HG03097 (cell line): ENCODE measurements at regions not wholly inside any gene's neighbourhood (a gene's known extent, or its start where the extent isn't known, plus 50 kb on each side); places are given as distances from the start of the nearest gene placed in this dataset.

Experiments used
- ATAC-seq: cut with Tn5 transposase; IDR thresholded peaks from one replicate; pipeline ENCODE4 v1.9.1; 2021; ENCODE audit not compliant: unreplicated experiment, low FRiP score

DNA sequence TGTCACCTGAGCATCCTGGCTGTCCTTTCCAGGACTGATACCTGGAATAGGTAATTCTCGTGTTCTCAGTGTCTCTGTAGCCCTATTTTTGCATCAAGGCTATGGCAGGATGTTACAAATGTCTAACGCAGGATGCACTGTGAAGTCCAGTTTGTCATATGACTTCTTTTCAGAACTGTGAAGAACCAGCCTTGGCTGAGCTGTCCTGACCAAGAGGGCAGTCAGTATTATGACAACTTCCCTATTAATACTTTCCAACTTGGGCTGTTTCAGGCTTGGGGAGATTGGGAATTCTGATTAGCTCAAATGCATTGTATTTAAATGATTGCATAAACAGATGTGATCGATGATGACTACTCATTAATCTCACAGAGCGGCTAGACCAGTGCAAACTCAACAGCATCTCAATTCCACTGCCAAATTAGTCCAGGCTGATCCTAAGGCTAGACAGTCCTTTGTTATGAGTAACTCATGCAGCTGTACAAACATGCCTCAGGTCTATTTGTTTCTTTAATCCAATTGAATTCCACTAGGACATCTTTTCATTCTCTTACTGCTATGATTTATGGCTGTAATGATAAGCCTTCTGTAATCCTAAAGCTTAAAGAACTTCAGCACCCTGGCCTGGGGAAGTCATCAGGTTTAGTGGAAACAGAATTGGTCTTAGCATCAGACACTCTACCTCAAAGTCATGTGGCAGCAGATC, 331.6 kb downstream of the KCNS3 start:
- no peak for ATAC-seq

DNA sequence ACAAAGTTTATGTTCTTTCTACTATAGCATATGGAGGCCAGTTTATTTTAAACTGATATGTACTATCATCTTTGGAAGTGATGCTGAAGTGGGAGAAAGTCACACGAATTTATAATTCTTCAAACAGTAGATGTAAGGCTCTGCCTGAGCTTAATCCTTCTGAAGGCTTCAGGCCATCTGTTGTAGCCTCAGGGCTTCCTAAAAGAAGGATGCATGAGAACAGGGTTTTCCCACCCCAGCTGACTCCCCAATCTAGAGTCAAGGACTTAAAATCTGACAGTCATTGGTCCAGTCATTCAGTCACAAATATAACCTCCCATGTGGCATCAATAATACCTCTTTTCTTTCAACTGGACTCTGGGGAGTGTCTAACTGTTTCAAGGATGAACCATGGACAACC, 330.5 kb downstream of the KCNS3 start:
- no peak for ATAC-seq

DNA sequence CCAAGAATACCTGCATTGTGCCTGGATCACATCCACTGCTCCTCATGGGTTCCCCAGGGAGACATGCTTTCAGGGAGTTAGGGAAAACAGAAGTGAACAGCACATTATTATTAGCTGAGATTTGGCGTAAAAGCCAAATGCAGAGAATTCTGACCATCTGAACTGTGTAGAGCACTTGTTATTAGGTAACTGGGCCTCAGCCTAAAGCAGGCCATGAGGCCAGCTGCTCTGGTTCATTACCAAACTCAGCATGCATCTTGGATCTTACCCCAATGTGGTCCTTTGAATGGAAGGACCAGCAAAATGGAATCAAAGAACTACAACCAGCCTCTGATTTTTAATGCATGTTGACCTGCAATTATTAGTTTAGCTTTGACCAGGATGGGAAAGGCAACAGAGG, 322.3 kb downstream of the KCNS3 start:
- no peak for ATAC-seq

DNA sequence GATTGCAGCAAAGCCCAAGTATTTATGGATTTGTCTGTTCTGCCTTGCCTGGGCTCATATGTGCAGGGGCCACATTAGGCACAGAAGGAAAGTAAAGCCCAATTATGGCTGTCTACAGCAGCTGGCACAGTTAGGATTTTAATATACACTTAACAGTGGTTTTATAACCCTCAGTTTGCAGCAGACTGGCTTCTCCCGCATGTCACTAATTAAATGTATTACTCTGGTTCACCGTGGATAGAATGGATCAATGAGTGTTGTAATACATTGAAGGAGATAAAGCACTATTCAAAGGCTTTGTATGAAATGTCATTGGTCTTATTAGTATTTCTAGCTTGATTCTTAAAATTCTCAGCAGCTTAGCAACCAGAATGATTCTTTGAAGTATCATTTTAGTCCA, 320.2 kb downstream of the KCNS3 start:
- ATAC-seq = no peak

DNA sequence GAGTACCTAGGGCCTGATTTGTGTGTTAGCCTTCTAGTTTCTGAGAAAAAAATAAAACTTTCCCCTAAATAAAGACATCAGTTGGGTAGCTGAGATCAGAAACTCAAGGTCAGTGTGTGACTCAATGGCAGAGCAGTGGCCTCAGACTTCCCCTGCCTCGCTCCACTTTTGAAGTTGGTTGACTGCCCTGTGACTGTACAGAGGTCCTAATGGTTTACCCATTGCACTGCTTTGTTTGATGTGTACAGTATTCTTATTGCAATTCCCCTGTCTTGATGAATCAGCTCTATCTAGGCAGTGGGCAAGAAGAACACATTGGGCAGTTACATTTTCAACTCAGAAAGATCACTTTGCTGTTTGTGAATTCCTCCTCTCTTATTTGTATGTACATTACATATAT, 315.7 kb downstream of the KCNS3 start:
- no peak for ATAC-seq

DNA sequence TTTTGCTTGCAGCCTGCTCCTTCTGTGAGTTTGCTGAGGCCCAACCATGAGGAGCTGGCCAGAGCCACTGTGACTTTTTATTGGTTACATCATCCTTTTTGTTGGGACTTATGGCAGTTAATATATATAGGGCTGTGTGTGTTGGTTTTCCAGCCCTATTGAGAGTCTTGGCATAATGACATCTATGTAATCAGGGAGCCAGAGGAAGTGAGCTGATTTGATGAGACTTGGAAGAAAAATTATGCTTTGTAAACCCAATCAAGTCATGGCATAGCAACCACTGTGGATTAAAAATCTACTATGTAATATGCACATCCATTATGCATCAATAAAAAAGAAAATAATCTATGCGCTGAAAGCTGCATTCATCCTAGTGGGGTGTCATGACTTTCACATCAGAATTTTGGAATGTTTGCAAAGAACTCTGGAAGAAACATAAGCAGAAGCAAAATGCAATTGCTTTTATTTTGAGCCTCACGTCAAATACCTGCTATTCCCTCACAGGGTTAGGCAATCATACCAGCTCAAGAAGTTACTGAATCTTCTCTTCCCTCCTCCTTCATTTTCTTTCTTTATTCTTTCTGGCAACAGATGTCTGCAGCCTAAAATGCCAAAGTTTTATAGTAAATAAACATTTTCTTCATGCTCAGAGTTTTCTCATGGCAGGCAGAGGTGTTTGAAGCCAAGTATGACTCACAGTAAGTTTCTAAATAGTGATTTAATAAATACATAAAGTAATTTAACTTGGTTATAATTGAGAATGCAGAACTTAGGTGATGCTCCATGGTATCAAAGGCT, 308.5 kb downstream of the KCNS3 start:
- ATAC-seq = no peak

DNA sequence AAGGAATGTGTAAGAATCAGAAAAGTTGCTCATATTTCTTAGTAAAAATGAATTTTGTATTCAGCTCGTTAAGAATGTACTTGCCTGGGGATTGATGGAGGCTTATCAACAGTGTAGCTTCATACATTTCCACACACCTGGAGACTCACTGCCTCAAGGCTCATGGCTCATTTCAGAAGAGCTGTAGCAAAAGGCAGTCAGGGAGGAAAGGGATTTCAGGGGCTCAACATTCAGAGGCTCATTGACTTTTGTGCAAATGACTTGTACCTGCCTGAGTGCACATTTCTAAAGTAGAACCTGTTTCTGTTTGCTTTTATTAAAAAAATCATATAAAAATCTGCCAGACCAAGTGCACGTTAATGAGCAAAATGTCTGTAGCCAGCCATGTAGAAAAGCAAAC, 304.4 kb downstream of the KCNS3 start:
- no peak for ATAC-seq

DNA sequence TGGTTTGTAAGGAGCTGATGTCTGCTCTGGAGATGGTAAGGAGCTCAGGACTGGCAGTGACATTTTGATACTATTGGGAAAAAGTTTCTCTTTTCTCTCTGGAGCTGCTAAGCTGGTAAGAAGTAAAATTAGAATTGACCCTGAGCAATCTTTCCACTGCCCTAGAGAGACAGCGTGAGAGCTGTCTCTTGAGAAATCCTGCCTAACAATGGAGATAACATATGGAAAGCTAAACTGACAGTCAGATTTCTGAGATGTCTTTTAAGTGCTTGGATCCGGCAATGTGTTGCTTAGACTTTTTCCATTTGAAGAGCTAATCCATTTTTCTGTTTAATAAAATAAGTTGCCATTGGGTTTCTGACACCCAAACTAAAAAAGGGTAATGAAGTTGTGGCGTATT, 302.4 kb downstream of the KCNS3 start:
- no peak for ATAC-seq

DNA sequence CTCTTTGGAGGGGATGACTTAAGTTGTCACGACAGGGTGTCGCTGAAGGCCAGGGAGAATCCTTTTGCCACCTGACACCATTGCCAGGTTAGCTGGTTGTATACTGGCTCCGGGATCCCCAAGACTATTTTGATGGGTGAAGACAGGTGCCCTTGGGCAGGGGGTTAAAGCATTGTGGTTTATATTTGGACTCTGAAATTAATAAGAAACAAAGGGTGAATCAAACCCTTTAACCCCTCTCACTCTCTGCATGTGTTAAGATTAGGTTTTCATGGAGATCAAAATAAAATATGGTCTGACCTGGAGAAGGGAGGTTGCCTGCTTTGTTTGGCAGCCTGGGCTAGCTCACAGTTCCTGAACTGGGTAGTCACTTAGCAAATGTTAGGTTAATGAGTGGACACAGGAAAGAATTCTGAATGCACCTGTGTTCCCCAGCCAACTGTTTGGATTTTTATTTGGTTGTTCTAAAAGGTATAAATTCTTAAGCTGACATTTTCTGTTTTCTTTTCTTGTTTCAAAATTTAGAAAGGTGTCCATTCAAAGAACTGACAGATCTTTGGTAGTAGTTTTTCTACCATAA, 301.7 kb downstream of the KCNS3 start:
- no peak for ATAC-seq

DNA sequence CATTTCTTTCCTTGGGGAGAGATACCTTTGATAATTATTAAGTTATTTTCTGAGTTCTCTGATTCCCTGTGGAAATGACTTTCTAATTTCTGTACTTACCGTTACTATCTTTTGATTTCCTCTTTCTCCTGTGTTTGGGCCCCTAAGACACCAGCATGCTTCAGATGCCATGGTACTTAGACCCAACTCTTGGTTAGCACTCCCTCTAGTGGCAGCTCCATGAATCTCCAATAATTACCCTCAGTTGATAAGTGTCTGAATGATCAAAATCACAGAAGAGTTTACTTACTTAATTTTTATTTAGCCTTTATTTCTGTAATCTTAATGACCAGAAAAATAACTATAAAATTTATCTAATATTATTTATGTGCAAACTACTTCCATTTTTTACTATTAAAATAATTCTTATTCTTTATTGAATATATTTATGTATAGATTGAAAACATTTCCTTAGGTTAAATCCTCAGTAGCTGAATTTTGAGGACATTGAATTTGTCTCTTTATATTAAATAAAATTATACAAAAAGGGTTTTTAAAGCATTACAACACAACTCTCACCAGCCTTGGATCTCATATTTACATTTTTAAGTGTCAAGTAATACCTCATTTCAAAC, 300.4 kb downstream of the KCNS3 start:
- peak; percentile 87 for ATAC-seq

DNA sequence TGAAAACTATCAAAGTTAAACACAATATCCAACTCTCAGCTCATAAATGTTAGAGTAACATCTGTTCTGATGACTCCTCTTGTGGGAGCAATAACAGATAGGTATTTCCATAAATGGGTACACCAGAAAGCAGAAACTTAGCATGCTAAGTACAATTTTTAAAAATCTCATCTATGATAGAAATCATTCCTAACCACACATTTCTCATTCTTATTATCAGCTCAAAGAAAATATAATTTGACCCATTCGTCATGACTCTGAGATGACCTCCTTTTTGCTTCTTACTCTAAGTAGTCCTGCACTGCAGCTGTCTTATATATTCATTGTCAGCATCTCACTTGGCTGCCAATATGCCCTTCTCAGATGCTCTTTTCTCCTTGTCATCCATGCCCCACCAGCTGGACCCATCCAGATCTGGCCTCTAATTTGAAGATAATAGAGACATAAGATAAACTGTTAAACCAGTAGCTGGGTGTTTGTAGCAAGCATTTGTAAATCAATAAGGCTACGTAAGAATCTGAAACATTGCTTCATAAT, 298.3 kb downstream of the KCNS3 start:
- no peak for ATAC-seq

DNA sequence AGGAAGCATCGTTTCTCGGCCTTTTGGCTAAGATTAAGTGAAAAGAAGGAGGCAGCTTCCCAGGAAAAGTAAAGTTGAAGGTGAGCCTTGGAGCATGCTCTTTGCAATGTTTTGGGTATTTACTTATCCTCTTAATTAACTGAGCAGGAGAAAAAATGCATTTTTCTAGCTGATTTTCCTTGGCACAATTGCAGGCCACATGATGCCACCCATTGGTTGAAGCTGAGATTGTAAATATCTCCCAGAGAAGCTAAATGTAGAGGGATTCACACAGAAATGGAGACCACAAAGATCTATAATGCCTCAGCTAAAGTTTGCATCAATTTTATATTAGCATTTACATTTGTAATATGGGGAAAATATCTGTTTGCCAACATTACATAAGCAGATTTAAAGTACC, 294.1 kb downstream of the KCNS3 start:
- no peak for ATAC-seq

DNA sequence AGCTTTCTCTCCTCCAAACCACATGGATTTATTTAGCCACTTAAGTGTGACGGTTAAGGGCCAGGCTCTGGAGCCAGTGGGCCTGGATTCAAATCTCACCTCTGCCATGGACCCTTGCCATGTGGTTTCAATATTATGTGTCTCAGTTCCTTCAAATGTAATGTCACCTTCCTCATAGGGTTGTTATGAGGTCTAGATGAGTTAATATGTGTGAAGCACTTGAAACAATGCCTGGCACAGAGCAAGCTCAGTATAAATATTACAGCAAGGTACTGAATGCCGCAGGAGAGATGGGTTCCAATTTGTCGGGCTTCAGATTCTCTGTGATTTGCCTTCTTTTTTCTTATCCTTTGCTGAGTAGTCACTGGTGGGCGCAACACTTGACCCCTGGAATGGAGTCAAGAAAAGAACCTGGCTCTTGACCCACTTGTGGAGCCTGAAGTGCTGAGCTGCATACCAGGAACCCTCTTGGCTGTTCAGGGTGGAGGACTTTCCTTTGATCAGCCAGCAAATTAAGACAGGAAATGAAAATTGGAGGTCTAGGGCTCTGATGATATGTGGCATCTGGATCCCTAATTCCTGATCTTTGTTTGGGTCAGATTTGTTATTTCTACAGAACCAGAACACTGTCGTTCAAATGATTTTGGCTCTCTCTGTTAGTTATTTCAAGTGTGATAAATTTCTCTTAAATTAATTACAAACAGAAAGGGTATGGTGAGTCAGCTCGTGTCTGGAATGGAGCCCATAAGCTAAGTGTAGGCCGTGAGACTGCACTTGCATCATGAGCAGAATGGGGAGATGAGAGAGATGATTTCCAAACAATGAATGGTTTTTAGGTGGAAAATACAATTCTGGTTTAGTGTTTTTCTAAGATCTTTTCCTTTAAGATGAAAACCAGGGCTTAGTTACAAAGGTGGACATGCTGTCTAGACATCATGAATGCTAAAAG, 293.0 kb downstream of the KCNS3 start:
- no peak for ATAC-seq

DNA sequence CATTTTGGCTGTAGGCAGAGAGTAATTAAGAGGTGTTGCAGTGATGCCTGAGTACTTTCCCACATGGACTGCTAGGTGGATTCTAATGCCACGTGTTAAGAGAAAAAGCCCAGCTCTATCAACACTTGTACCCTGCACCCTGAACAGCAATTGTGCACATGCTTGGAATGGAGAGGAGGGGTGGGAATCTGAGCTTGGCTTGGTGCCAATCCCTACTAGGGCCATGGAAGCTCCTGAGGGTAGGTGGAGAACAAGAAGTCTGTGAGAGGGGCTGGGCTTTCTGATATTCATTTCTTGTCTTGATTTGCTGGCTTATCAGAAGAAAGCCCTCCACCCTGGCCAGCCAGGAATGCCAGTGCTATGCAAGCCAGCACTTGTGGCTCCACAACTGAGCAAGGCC, 292.2 kb downstream of the KCNS3 start:
- ATAC-seq = no peak

DNA sequence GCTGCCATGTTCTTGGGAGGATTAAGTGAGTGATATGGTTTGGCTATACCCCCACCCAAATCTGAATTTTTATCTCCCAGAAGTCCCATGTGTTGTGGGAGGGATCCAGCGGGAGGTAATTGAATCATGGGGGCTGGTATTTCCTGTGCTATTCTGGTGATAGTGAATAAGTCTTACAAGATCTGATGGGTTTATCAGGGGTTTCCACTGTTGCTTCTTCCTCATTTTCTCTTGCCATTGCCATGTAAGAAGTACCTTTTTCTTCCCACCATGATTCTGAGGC, 291.4 kb downstream of the KCNS3 start:
- ATAC-seq = no peak

DNA sequence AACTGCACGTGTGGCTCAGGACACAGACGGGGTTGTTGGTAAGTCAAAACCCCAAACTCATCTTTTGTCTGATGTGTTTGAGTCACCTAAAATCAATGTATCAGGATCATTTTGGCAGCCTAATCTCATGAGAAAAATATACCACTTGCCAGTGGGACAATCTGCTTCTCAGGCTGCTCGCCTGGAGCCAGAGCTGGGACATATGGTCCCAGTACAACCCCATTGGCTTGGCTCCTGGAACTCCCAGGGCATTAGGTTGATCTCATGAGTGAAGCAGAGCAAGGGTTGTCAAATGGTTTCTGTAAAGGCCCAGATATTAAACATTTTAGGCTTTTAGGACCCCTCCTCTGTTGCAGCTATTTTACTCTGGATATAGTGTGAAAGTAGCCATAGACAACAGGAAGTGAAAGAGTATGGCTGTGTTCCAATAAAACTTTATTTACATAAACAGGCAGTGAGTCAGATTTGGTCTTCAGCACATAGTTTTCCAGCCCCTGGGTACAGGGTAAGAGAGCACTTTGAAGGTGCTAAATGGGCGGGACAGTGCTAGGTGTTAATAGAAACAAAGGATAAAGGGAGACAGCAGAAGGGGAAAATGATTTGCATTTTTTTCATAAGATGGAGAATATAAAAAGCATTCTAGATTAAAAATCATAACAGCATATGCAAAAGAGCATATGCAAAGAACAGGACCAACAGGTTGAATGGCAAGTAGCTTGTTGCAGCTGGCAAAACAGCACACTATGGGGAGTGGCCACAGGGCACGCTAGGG, 290.8 kb downstream of the KCNS3 start:
- ATAC-seq = no peak

DNA sequence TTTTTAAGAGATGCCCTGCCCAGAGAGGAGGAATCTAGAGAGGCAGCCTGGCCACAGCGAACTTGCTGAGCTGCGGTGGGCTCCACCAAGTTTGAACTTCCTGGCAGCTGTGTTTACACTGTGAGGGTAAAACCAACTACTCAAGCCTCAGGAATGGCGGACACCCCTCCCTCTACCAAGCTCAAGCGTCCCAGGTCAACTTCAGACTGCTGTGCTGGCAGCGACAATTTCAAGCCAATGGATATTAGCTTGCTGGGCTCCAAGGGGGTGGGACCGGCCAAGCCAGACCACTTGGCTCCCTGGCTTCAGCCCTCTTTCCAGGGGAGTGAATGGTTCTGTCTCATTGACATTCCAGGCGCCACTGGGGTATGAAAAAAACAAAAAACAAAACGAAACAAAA, 289.4 kb downstream of the KCNS3 start:
- no peak for ATAC-seq

DNA sequence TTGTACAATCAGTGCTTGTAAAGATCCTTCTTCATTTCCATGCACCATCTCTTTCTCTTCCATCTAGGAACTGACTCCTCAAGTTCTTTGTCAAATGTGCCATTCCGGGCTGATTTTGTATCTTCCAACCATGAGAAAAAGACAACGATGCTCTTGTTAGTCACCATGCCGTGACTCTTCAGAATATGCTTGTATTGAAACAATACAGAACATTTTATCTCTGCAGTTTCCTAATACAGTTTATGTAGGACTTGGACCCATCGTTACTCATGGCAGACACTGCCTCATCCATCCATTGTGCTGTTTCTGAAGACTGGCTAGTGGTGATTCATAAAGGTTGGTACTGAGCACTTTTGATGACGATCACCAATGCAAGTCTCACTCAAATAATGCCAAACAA, 283.2 kb downstream of the KCNS3 start:
- ATAC-seq = no peak

DNA sequence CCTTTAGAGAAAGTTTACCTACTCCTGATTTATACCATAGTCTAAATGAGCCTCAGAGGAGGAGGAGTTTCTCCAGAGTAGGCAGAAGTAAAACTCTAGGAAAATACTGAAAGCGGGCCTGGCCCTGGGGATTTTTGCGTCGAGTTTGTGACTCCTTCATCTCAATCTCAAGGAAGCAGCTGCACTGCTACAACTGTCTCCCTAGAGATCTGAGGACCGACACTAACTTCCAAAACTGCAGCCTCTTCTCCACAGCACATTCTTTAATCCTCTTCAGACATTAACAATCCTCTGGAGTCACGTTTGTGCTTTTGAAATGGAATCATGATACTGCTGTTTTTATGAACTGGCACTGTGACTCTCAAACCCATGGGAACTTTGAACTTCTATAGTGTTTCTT, 281.4 kb downstream of the KCNS3 start:
- ATAC-seq = no peak

DNA sequence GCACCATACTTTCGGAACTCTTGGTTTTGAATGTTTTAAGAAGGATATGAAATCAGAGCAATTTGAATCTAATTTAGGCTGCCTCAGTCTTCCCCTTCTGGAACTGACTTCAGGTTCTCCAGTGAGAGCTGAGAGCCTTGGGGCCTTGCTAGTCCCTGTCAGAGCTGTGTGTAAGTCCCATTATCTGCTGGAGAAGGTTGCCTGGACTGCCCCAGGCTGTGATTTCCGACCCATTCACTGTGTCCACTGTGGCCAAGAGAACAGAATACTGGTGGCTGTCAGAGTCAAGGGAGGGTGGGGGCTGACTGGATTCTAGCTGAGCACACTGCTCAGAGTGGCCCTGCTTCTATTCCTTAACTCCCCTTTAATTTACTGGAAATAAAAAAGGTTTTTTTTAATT, 278.0 kb downstream of the KCNS3 start:
- ATAC-seq = no peak
